Prostate gland (tissue), 2 donors: ENCODE measurements at regions not wholly inside any gene's neighbourhood (a gene's known extent, or its start where the extent isn't known, plus 50 kb on each side); places are given as distances from the start of the nearest gene placed in this dataset.

ENCODE experiments used
- DNase-seq: peaks from one replicate; pipeline ENCODE4 v3.0.0-alpha.2; 2019; ENCODE audit warnings: low spot score
- H3K27ac ChIP-seq, 2 donors: fragments of 200-600 bp; sonication (generic); 2 replicates each; pipeline ENCODE4 v1.5.1; 2017 to 2019
- H3K27me3 ChIP-seq: fragments of 200-600 bp; sonication (generic); replicated peaks from 2 replicates; pipeline ENCODE4 v1.5.1; 2019; ENCODE audit not compliant: insufficient read depth
- H3K36me3 ChIP-seq, 2 donors: fragments of 200-600 bp; sonication (generic); 1 replicate in 1 of 2; 2 replicates in 1 of 2; pipeline versions ENCODE4 v1.5.1 to v1.8.1; 2017 to 2019
- H3K4me1 ChIP-seq: fragments of 200-600 bp; sonication (generic); replicated peaks from 2 replicates; pipeline ENCODE4 v1.5.1; 2019
- H3K4me3 ChIP-seq, 2 donors: fragments of 200-600 bp; sonication (generic); 2 replicates each; pipeline ENCODE4 v1.5.1; 2017 to 2019
- H3K9me3 ChIP-seq: fragments of 200-600 bp; sonication (generic); 2 replicates; pipeline ENCODE4 v1.5.1; 2017
- CTCF ChIP-seq, 4 experiments: fragments of 200-600 bp in 2 of 4; fragments of 450-650 bp in 2 of 4; sonication (generic) in 2 of 4; IDR thresholded peaks; 1 replicate in 3 of 4; 2 replicates in 1 of 4; pipeline ENCODE4 v1.5.1; 2016 to 2019; ENCODE audit warnings: antibody characterized with exemption in 4 of 4, mild to moderate bottlenecking in 2 of 4, moderate library complexity in 2 of 4
- POLR2A ChIP-seq: fragments of 450-650 bp; IDR thresholded peaks from one replicate; pipeline ENCODE4 v1.6.1; 2016; ENCODE audit warnings: antibody characterized with exemption, mild to moderate bottlenecking
- POLR2AphosphoS5 ChIP-seq: sonication (generic); formaldehyde crosslinking; IDR thresholded peaks from one replicate; pipeline ENCODE4 v1.6.1; 2017; ENCODE audit warnings: antibody characterized with exemption
- WGBS: methylation state at CpG from one replicate; pipeline ENCODE4 v1.1.5; 2018; 5-methylcytosine and 5-hydroxymethylcytosine counted together
- intact Hi-C: fragments of 100-400 bp; cut with DNase I; formaldehyde crosslinking; loops from one replicate; pipeline ENCODE4 v1.14.2; 2022

DNA sequence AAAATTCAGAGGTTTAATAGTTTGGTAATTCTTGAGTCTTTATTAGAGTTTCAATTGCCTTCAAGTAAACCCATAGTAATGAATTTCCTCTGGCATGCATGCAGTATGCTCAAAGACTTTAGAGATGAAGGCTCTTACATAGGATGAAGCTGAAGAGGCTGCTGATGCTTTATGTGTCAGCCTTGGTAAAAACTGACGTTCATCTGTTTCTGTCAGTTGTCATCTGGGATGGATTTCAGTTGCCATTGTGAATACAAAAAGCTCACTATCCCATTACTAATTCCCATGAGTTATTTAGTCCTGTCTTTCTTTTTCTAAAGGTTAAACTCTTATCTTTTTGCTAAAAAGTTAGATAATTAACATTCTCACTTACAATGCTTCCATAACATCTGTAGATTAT, 136.9 kb upstream of the GBE1 start:
- WGBS = 85% methylated on average over 1 of the region's 1 CpG
- TF ChIP-seq POLR2AphosphoS5 (no peak), POLR2A (no peak), CTCF (IDR thresholded peaks at IDR 0.05) (no peak)
- Histone ChIP-seq H3K4me1 (no peaks in the 10 kb centered on the region), H3K9me3 (no peaks in the 10 kb centered on the region), H3K27me3 (no peaks in the 10 kb centered on the region), H3K27ac (no peak overlapping the region), H3K36me3 (no peaks in the 10 kb centered on the region), H3K4me3 (no peak overlapping the region)
- intact Hi-C loops = no loop called here
- no peak for DNase-seq

DNA sequence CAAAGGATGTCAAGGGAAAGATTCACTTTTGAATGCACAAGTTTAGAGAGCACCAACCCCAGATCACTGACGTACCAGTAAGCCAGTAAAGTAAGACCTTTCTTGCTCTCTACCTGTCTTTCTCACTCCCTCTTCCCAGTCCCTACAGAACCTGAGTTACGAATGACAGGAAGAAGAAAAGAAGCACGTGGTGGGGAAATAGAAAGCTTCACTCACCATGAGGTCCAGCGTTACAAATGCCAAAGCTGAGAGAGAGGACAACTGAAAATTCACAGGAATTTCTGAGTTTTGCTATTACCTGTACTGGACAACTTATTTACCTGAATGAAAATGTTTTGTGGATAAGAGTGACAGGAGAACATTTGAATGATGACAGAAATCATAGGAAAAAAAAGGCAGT, 133.2 kb upstream of the GBE1 start:
- Histone ChIP-seq H3K27me3 (no peaks in the 10 kb centered on the region), H3K27ac (no peak overlapping the region), H3K4me3 (no peak overlapping the region), H3K4me1 (no peaks in the 10 kb centered on the region), H3K9me3 (no peaks in the 10 kb centered on the region), H3K36me3 (no peaks in the 10 kb centered on the region)
- intact Hi-C loops = no loop called here
- no peak for TF ChIP-seq POLR2AphosphoS5
- DNase-seq = no peak
- WGBS = 74% methylated on average over 4 of the region's 4 CpGs

DNA sequence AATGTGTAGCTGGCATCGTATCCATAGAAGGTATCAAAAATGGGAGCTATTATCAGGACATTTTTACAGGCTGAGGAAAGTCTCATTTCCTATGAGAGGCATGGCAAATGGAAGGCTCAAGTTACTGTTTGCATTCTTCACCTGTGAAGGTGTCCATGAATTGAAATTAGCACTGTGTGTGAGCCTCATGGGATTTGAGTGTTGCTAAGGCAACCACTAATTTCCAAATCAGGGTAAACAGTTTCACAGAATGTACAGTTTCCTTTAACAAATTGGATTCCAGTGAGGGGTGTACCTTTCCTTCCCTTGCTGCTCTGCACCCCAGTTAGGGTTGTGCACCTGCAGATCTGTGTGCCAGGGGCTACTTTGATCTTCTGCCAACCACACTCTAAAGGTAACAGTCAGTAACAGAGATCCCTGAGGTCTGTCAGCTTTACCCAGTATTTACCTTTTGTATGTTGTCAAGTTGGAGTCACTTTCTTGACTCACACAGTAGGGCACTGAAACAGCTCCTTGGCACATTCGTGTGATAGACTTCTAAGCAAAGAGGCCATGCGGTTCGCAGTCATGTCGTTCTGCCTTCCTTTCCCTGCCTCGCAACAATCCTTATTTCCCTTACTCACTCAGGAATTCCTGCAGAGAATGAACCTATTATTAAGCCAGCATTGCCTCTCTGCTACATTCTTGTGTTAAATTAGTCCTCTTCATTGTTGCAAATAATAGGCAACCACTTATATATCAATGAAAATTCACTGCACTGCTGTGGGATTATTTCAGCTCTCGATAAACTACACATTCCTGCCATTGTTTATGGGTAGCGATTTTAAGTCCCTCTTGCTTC, 129.8 kb upstream of the GBE1 start:
- Histone ChIP-seq H3K4me3 (no peak overlapping the region), H3K27me3 (no peaks in the 10 kb centered on the region), H3K9me3 (no peaks in the 10 kb centered on the region), H3K4me1 (no peaks in the 10 kb centered on the region), H3K27ac (no peak overlapping the region), H3K36me3 (no peaks in the 10 kb centered on the region)
- intact Hi-C loops = no loop called here
- WGBS = 57% methylated on average over 8 of the region's 8 CpGs
- no peak for DNase-seq
- TF ChIP-seq POLR2A = no peak
- TF ChIP-seq POLR2AphosphoS5 = no peak
- no peak for TF ChIP-seq CTCF (IDR thresholded peaks at IDR 0.05)

- Histone ChIP-seq H3K4me3 (no peak overlapping the region), H3K27ac (no peak overlapping the region), H3K4me1 (no peaks in the 10 kb centered on the region), H3K9me3 (no peaks in the 10 kb centered on the region), H3K27me3 (no peaks in the 10 kb centered on the region), H3K36me3 (no peaks in the 10 kb centered on the region)
- DNase-seq = no peak
- TF ChIP-seq CTCF (IDR thresholded peaks at IDR 0.05) = no peak
- TF ChIP-seq POLR2A = no peak
- no peak for TF ChIP-seq POLR2AphosphoS5
- intact Hi-C loops = no loop called here
- WGBS = 48% methylated on average over 6 of the region's 6 CpGs
Observed at GRCh38 chr3:81888914-81889557, 127.6 kb upstream of the GBE1 start.

DNA sequence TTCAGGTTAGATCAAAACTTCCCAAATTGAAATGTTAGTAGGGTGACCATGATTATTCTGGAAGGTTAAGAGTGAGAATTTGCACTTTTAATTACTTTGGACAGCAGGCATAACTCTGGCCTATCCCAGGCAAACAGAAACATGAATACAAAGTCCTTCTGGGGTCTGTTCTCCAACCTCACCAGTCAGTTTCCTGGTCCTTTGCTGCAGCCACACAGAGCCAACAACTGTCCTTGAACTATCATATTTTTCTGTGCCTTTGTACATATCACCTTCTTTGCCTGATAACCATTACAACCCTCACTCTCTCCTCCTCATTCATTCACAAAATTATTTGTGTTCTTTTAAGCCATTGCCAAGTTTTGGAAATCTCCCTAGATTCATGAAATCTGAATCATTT, 126.0 kb upstream of the GBE1 start:
- no peaks in the 10 kb centered on the region for H3K27me3 ChIP-seq
- no peaks in the 10 kb centered on the region for H3K36me3 ChIP-seq
- no peak for TF ChIP-seq CTCF (IDR thresholded peaks at IDR 0.05)
- no peak for TF ChIP-seq POLR2AphosphoS5
- no peak for TF ChIP-seq POLR2A
- no peak overlapping the region for H3K27ac ChIP-seq
- no peak overlapping the region for H3K4me3 ChIP-seq
- DNase-seq = no peak
- no peaks in the 10 kb centered on the region for H3K9me3 ChIP-seq
- H3K4me1 ChIP-seq = no peaks in the 10 kb centered on the region
- intact Hi-C loops = no loop called here
